ENCODE measurements at regions not wholly inside any gene's neighbourhood (a gene's known extent, or its start where the extent isn't known, plus 50 kb on each side); places are given as distances from the start of the nearest gene placed in this dataset.
A peak's percentile ranks its signal among the peaks of the same experiment; 100 is the strongest.

GRCh38 chr17:63347475-63347874 lies 98.6 kb downstream of the CYB561 start:
- no peak for FAIRE-seq

GRCh38 chr17:63349478-63350000 lies 96.6 kb downstream of the CYB561 start:
- FAIRE-seq, result no peak

GRCh38 chr17:63350364-63350763 lies 95.7 kb downstream of the CYB561 start:
- FAIRE-seq, result no peak

GRCh38 chr17:63354256-63354655 lies 91.8 kb downstream of the CYB561 start:
- FAIRE-seq, result no peak

- no peak for FAIRE-seq
Measured at GRCh38 chr17:63356337-63356757, 89.8 kb downstream of the CYB561 start.

- FAIRE-seq, result no peak
Measured at GRCh38 chr17:63358111-63358839, 87.8 kb downstream of the CYB561 start.

GRCh38 chr17:63358956-63359355 lies 87.2 kb downstream of the CYB561 start:
- FAIRE-seq, result no peak

GRCh38 chr17:63361182-63361581 lies 84.9 kb downstream of the CYB561 start:
- FAIRE-seq, result no peak

GRCh38 chr17:63362115-63362514 lies 84.0 kb downstream of the CYB561 start:
- no peak for FAIRE-seq

- FAIRE-seq, result no peak
Measured at GRCh38 chr17:63364387-63364786, 81.7 kb downstream of the CYB561 start.

GRCh38 chr17:63364944-63365343 lies 81.2 kb downstream of the CYB561 start:
- FAIRE-seq, result no peak

- no peak for FAIRE-seq
Measured at GRCh38 chr17:63365366-63366240, 80.5 kb downstream of the CYB561 start.

GRCh38 chr17:63366241-63366566 lies 79.9 kb downstream of the CYB561 start:
- FAIRE-seq, result no peak

- FAIRE-seq, result no peak
Measured at GRCh38 chr17:63369233-63369632, 76.9 kb downstream of the CYB561 start.

- FAIRE-seq, result no peak
Measured at GRCh38 chr17:63370696-63371095, 75.4 kb downstream of the CYB561 start.

GRCh38 chr17:63376949-63377348 lies 69.2 kb downstream of the CYB561 start:
- FAIRE-seq, result no peak

- no peak for FAIRE-seq
Measured at GRCh38 chr17:63378411-63379375, 67.4 kb downstream of the CYB561 start.

- no peak for FAIRE-seq
Measured at GRCh38 chr17:63379636-63380035, 66.5 kb downstream of the CYB561 start.

- no peak for FAIRE-seq
Measured at GRCh38 chr17:63381101-63381729, 64.9 kb downstream of the CYB561 start.

- peak; percentile 28 for FAIRE-seq
Measured at GRCh38 chr17:63382136-63382535, 64.0 kb downstream of the CYB561 start.
